ENCODE measurements at regions not wholly inside any gene's neighbourhood (a gene's known extent, or its start where the extent isn't known, plus 50 kb on each side); places are given as distances from the start of the nearest gene placed in this dataset.

DNA sequence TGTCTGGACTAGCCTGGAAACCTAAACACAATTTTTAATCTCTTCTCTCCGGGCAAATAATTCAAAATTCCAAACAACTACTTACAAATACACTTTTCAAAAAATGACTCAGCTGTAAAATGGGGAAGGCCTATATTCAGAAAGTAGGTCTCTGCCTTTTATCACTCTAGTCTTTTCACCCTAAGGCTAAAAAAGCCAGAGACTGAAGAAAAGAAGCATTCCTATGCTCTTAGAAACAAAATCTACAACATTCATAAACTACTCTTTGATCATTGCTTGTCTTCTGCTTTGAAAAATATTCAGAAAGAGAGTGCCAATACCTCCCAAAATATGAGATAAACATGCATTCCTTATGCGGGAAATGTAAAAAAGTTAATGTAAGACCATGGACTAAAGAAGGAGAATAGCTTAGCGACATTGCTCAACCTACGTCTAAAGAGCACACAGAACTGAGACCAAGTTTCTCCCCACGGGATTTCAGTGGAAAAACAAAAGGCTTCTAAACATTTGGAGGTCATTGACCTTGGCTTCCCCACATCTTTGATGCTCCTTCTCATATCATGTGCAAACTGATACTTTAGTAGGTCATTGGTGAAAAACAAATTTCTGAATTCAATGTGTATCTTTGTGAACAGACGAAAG, 74.4 kb upstream of the EPB41L3 start:
- no peaks in the 10 kb centered on the region for H3K9me3 ChIP-seq (ENCODE audit: severe bottlenecking)
- no peak for DNase-seq
- H3K4me3 ChIP-seq (ENCODE audit: low read depth, low read length): no peak overlapping the region
- H3K27me3 ChIP-seq (ENCODE audit: insufficient read depth, low read depth, severe bottlenecking): no peaks in the 10 kb centered on the region
- H3K27ac ChIP-seq: no peak overlapping the region
- TF ChIP-seq, protein P1, sequence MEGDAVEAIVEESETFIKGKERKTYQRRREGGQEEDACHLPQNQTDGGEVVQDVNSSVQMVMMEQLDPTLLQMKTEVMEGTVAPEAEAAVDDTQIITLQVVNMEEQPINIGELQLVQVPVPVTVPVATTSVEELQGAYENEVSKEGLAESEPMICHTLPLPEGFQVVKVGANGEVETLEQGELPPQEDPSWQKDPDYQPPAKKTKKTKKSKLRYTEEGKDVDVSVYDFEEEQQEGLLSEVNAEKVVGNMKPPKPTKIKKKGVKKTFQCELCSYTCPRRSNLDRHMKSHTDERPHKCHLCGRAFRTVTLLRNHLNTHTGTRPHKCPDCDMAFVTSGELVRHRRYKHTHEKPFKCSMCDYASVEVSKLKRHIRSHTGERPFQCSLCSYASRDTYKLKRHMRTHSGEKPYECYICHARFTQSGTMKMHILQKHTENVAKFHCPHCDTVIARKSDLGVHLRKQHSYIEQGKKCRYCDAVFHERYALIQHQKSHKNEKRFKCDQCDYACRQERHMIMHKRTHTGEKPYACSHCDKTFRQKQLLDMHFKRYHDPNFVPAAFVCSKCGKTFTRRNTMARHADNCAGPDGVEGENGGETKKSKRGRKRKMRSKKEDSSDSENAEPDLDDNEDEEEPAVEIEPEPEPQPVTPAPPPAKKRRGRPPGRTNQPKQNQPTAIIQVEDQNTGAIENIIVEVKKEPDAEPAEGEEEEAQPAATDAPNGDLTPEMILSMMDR (IDR thresholded peaks at IDR 0.05; ENCODE audit: low read depth, low read length): no peak
- no peaks in the 10 kb centered on the region for H3K36me3 ChIP-seq

DNA sequence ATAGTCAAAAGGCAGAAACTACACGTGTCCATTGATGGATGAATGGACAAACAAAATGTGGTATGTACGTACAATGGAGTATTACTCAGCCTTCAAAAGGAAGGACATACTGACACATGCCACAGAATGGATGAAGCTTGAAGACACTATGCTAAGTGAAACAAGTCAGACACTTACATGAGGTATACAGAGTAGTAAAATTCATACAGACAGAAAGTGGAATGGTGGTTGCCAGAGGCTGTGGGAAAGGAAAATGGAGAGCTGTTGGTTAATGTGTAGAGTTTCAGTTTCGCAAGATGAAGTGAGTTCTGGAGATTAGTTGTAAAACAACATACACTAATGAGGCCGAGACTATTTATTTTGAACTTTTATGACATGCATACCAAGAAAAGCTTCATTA, 67.4 kb upstream of the EPB41L3 start:
- TF ChIP-seq, protein P1 (IDR thresholded peaks at IDR 0.05; ENCODE audit: low read depth, low read length): no peak
- Histone ChIP-seq H3K4me3 (ENCODE audit: low read depth, low read length) (no peak overlapping the region), H3K27ac (no peak overlapping the region), H3K27me3 (ENCODE audit: insufficient read depth, low read depth, severe bottlenecking) (no peaks in the 10 kb centered on the region), H3K9me3 (ENCODE audit: severe bottlenecking) (no peaks in the 10 kb centered on the region), H3K36me3 (no peaks in the 10 kb centered on the region)
- no peak for DNase-seq

DNA sequence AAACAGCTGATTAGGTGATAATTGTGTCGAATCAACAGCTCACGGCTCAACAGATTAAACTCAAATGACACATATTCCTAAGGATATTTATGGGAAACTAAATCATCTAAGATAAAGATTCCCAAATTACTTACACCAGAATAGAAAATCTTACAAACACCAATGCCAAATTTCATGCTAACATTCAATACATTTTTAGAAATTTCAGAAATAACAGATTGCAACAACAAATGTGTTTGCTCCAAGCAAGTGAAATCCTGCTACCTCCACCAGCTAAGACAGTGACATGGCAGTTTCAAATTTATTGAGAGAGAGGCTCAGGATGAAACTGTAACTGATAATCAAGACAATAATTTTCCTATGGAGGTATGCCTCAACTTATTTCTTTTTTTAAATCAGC, 65.0 kb upstream of the EPB41L3 start:
- TF ChIP-seq, protein P1 (IDR thresholded peaks at IDR 0.05; ENCODE audit: low read depth, low read length): no peak
- no peak for DNase-seq
- H3K4me3 ChIP-seq (ENCODE audit: low read depth, low read length): no peak overlapping the region
- no peak overlapping the region for H3K27ac ChIP-seq
- H3K36me3 ChIP-seq: no peaks in the 10 kb centered on the region
- no peaks in the 10 kb centered on the region for H3K27me3 ChIP-seq (ENCODE audit: insufficient read depth, low read depth, severe bottlenecking)
- H3K9me3 ChIP-seq (ENCODE audit: severe bottlenecking): no peaks in the 10 kb centered on the region

DNA sequence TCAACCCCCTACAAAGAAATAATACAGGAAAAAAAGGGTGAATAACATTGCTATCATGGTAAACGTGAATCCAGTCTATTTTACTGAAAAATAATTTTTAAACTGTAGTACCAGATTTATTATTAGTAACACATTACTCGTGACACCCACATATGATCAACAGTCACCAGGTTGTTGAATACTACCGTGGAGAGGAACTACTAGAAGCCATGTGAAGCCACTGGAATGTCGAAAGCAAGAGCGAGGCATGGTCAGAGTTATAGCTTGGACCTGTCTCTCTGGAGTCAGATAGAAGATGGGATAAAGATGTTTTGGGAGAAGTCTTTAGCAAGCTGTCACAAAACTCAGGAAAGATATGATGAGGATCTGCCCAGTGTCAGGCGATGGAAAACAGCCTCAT, 63.2 kb upstream of the EPB41L3 start:
- no peak overlapping the region for H3K4me3 ChIP-seq (ENCODE audit: low read depth, low read length)
- H3K27ac ChIP-seq: no peak overlapping the region
- no peaks in the 10 kb centered on the region for H3K36me3 ChIP-seq
- no peaks in the 10 kb centered on the region for H3K9me3 ChIP-seq (ENCODE audit: severe bottlenecking)
- DNase-seq: no peak
- TF ChIP-seq, protein P1 (IDR thresholded peaks at IDR 0.05; ENCODE audit: low read depth, low read length): no peak
- no peaks in the 10 kb centered on the region for H3K27me3 ChIP-seq (ENCODE audit: insufficient read depth, low read depth, severe bottlenecking)

DNA sequence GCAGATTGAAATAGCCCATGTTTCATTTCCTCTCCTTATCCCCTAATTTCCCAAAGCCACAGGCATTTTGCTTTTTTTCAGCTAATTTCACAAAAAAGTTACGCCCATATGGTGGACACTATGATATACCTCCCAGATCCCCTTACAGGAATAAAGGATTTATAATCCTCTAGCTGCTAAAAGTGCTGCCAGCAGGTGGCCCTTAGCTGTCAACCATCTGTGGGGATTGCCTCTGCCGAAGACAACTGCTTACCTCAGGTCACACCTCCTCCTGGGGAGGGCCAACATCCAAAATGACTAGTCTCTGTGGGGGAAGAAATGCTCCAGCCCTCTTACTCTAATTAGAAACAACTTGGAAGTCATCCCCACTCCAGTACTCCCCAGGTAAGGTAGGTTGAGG, 61.0 kb upstream of the EPB41L3 start:
- Histone ChIP-seq H3K36me3 (no peaks in the 10 kb centered on the region), H3K27me3 (ENCODE audit: insufficient read depth, low read depth, severe bottlenecking) (no peaks in the 10 kb centered on the region), H3K27ac (no peak overlapping the region), H3K4me3 (ENCODE audit: low read depth, low read length) (no peak overlapping the region), H3K9me3 (ENCODE audit: severe bottlenecking) (no peaks in the 10 kb centered on the region)
- DNase-seq: peak; percentile 75
- TF ChIP-seq, protein P1 (IDR thresholded peaks at IDR 0.05; ENCODE audit: low read depth, low read length): 0 out of 2 replicates have a peak, but pooled peaks have one; percentile 32

DNA sequence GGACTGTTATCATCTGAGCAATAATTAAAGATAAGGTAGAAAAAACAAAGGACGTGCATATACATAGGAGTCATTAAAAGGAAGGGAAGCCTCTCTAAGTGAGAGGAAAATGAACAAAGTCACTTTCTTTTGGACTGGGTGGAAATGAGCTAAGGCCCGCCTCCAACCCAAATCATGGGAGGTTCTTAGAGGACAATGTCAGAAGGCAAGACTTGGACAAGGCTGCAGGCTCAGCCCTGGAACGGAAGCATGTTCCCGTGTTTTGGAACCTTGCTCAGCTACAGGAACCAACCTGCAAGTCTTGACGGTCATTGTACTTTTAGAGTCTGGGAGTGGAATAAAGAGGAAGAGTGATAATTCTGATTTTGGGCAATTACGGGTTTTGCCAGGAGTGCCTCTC, 59.4 kb upstream of the EPB41L3 start:
- TF ChIP-seq, protein P1 (IDR thresholded peaks at IDR 0.05; ENCODE audit: low read depth, low read length): no peak
- no peak overlapping the region for H3K4me3 ChIP-seq (ENCODE audit: low read depth, low read length)
- no peak overlapping the region for H3K27ac ChIP-seq
- H3K9me3 ChIP-seq (ENCODE audit: severe bottlenecking): no peaks in the 10 kb centered on the region
- H3K36me3 ChIP-seq: no peaks in the 10 kb centered on the region
- no peaks in the 10 kb centered on the region for H3K27me3 ChIP-seq (ENCODE audit: insufficient read depth, low read depth, severe bottlenecking)
- no peak for DNase-seq
